ENCODE measurements at regions not wholly inside any gene's neighbourhood (a gene's known extent, or its start where the extent isn't known, plus 50 kb on each side); places are given as distances from the start of the nearest gene placed in this dataset.
A peak's percentile ranks its signal among the peaks of the same experiment; 100 is the strongest.
"Not testable (repeated sequence)": the region's sequence is repeated elsewhere in the genome, so short reads cannot be mapped to it uniquely, and the experiment has no call there.

DNA sequence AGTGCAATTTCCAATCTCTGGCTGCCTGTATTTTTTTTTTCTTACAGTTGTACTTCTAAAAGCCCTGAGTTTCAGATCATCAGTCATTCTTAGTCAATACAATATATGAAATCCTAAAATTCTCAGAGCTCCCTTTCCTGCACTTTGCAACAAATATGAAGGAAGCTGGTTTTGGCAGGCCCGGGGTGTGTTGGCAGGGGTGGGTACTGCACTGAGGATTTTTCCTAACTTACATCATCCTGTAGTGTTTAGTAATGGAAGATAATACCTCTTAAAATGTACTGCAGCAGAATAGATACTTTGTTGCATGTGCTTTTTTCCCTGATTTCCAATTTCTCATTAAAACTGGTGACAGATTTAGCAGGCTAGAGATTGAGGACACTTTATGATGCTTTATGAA, 374.6 kb downstream of the PTH2R start:
- no peak for DNase-seq
- in situ Hi-C loops (cut with HindIII; ENCODE audit: low pct_ligation_motif_present, low pct_unique_long_range_greater_than_20kb, low sequenced_read_pairs) = no loop called here

DNA sequence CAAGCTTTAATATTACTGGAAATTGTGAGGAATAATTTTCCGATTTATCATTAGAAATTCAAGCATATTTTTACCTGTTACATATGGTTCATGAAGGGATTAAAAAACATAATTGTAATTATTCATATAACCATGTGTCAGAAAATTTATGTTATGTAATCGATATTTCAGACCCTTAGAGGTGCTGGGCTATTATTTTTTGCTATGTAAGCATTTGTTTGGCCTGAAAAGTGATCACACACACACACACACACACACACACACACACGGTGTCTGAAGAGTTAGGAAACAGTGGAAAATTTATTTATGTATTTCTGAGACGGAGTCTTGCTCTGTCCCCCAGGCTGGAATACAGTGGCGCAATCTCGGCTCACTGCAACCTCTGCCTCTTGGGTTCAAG, 375.5 kb downstream of the PTH2R start:
- in situ Hi-C loops (cut with HindIII; ENCODE audit: low pct_ligation_motif_present, low pct_unique_long_range_greater_than_20kb, low sequenced_read_pairs) = no loop called here
- DNase-seq = no peak

DNA sequence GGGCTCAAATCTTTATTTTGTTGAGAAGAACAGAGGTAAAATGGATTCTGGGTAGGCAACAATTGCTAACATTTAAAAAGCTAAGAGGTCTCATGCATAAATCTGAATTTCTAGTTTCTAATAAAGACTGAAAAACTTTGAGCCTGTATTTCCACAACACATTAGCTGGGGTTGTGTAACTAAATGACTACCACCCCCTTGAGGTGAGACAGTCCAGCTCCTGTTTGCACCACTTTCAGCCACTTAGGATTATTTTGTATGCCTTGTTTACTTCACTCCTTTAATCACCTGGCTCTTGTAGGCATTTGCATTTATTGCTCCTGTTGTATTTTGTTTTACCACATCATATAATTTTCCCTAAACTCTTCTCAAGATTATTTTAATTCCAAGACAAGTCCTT, 376.6 kb downstream of the PTH2R start:
- in situ Hi-C loops (cut with HindIII; ENCODE audit: low pct_ligation_motif_present, low pct_unique_long_range_greater_than_20kb, low sequenced_read_pairs) = no loop called here
- DNase-seq = no peak

DNA sequence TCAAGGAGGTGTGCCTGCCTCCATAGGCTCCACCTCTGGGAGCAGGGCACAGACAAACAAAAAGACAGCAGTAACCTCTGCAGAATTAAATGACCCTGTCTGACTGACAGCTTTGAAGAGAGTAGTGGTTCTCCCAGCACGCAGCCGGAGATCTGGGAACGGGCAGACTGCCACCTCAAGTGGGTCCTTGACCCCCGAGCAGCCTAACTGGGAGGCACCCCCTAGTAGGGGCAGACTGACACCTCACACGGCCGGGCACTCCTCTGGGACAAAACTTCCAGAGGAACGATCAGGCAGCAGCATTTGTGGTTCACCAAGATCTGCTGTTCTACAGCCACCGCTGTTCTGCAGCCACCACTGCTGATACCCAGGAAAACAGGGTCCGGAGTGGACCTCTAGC, 378.2 kb downstream of the PTH2R start:
- in situ Hi-C loops (cut with HindIII; ENCODE audit: low pct_ligation_motif_present, low pct_unique_long_range_greater_than_20kb, low sequenced_read_pairs) = not testable (repeated sequence)

DNA sequence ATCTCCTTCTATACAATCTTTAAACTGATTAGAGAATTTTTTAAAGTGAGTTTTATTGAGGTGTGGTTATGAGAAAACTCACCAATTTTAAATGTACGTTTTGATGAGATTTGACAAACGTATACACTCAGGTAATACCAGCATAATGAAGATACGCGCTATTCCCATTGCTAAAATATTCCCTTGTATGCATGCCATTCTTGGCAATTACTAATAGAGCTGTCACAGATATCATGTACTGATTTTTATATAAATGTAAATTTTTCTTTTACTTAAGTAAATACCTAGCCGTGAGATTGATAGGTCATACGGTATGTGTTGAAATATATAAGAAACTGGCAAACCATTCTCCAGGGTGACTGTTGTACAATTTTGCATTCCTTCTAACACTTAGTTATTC, 384.7 kb downstream of the PTH2R start:
- in situ Hi-C loops (cut with HindIII; ENCODE audit: low pct_ligation_motif_present, low pct_unique_long_range_greater_than_20kb, low sequenced_read_pairs) = no loop called here
- no peak for DNase-seq

More for the DNA sequence above, 378.2 kb downstream of the PTH2R start:
- DNase-seq = not testable (repeated sequence)

DNA sequence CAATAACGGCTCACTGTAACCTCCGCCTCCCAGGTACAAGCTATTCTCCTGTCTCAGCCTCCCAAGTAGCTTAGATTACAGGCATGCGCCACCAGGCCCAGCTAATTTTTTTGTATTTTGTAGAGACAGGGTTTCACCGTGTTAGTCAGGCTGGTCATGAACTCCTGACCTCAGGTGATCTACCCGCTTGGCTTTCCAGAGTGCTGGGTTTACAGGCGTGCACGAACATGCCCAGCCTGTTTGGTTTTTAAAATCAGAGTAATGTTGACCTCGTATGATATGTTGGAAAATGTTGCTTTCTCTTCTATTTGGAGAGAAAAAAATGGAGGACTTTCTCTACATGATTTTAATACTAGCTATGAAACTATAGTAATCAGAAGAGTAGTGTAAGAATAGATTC, 386.2 kb downstream of the PTH2R start:
- DNase-seq = no peak
- in situ Hi-C loops (cut with HindIII; ENCODE audit: low pct_ligation_motif_present, low pct_unique_long_range_greater_than_20kb, low sequenced_read_pairs) = no loop called here

DNA sequence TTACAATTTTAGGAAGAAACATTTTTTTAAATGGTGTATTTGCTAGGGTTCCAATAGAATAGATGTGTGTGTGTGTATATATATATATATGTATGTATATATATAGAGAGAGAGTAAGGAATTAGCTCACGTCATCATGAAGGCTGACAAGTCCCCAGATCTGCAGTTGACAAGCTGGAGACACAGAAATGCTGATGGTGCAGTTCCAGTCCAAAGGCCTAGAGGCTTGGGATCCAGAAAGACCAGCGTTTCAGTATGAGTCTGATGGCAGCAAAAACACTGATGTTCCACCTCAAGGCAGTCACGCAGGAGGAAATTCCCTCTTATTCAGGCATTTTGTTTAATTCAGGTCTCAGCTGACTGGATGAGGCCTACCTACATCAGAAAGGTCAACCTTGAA, 386.8 kb downstream of the PTH2R start:
- in situ Hi-C loops (cut with HindIII; ENCODE audit: low pct_ligation_motif_present, low pct_unique_long_range_greater_than_20kb, low sequenced_read_pairs) = no loop called here
- DNase-seq = no peak

DNA sequence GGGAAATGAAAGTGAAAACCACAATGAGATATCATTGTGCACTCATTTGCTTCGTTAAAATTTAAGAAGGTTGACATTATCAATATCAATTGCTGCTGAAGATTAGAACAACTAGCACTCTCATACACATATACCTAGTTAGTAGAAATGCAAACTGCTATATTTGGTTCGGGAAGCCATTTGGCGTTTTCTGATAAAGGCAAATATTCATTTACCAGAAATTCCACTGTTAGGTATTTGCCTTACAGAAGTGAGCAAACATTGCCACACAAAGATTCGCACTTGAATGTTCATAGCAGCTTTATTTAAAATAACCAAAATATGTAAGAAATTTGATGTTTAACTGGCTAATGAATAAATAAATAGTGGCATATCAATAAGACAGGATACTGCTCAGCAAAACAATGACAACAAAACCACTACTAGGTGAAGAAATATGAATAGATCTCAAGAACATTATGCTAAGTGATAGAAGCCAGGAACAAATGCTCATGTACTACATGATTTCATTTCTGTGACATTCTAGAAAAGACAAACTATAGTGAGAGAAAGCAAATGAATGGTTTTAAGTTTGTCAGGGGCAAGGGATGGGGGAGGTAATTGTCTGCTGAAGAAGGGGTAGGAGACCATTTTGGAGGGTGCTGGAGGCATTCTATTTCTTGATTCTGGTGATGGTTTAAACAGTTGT, 387.8 kb downstream of the PTH2R start:
- DNase-seq = no peak
- in situ Hi-C loops (cut with HindIII; ENCODE audit: low pct_ligation_motif_present, low pct_unique_long_range_greater_than_20kb, low sequenced_read_pairs) = no loop called here

DNA sequence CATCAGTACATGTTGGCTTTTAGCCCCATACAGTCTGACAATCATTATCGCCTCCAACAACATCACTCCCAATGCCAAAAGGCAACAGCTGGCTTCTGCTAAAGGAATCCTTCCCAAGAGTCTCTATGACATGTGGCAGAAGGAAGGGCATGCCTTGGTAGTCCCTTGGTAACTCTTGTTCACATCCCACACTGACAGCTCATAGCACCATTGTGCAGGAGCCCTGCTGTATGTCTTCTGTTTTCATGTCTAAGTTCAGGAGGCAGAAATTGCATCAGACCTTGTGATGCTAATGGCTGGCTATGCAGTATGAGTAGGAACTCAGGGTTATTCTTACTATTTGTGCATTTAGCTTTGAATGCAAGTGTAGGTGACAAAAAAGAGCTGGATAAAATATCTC, 392.1 kb downstream of the PTH2R start:
- DNase-seq = no peak
- in situ Hi-C loops (cut with HindIII; ENCODE audit: low pct_ligation_motif_present, low pct_unique_long_range_greater_than_20kb, low sequenced_read_pairs) = no loop called here

DNA sequence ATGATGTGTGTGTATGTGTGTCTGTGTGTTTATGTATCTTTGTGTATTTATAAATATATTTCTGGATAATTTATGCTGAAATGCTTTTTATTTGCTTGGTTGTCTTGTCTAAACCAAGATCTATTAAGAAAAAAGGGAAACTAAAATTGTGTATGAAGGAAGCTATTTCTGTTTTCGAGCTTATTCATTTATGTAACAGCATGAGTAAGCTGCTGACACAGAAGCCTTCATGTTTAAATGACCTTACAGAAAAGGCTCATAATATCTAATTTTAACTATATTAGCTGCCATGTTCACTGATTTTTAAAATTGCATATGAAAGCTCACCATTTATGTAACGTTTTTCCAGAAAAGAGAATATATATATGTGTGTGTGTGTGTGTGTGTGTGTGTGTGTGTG, 392.8 kb downstream of the PTH2R start:
- in situ Hi-C loops (cut with HindIII; ENCODE audit: low pct_ligation_motif_present, low pct_unique_long_range_greater_than_20kb, low sequenced_read_pairs) = no loop called here
- no peak for DNase-seq

DNA sequence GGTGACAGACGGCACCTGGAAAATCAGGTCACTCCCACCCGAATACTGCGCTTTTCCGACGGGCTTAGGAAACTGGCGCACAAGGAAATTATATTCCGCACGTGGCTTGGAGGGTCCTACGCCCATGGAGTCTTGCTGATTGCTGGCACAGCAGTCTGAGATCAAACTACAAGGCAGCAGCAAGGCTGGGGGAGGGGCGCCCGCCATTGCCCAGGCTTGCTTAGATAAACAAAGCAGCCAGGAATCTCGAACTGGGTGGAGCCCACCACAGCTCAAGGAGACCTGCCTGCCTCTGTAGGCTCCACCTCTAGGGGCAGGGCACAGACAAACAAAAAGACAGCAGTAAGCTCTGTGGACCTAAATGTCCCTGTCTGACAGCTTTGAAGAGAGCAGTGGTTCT, 394.3 kb downstream of the PTH2R start:
- DNase-seq; in situ Hi-C loops (cut with HindIII; ENCODE audit: low pct_ligation_motif_present, low pct_unique_long_range_greater_than_20kb, low sequenced_read_pairs): not testable (repeated sequence)

DNA sequence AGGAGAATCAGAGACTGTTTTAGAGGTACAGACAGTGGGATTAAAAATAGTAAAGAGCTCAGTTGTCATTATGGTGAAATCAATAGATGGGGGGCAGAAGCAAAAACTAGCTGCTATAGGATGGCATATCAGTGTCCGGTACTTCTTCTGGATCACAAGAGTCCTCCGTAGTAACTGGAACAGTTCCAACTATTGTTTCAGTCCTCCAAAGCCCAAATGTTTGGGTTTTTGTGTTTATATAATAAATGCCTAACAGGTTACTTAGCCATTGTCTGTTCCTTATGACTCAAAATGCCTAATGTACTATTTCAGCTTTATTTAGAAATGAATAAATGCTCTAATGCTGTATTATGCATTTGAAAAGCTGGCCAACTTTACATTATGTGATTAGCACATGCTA, 401.2 kb downstream of the PTH2R start:
- DNase-seq = no peak
- in situ Hi-C loops (cut with HindIII; ENCODE audit: low pct_ligation_motif_present, low pct_unique_long_range_greater_than_20kb, low sequenced_read_pairs) = no loop called here

DNA sequence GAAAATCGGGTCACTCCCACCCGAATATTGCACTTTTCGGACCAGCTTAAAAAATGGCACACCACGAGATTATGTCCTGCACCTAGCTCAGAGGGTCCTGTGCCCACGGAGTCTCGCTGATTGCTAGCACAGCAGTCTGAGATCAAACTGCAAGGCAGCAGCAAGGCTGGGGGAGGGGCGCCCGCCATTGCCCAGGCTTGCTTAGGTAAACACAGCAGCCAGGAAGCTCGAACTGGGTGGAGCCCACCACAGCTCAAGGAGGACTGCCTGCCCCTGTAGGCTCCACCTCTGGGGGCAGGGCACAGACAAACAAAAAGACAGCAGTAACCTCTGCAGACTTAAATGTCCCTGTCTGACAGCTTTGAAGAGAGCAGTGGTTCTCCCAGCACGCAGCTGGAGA, 405.3 kb downstream of the PTH2R start:
- in situ Hi-C loops (cut with HindIII; ENCODE audit: low pct_ligation_motif_present, low pct_unique_long_range_greater_than_20kb, low sequenced_read_pairs); DNase-seq: not testable (repeated sequence)

DNA sequence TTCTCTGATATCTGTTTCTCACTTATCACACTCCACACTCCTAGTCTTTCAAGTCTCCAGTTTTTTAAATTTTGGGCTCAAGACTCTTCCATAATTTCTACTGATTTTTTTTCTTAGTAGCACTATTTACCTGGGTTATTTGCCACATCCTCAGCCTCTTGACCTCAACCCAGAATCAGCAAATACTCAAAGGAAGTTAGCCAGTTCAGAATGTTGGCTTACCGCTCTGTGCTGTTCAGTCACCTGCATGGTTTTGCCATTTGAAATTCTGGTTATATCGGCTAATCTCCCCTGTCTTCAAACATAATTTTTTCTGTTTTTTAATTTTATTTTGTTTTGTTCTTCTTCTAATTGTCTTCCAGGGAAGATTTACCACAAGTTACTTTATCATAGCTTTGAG, 412.6 kb downstream of the PTH2R start:
- no peak for DNase-seq
- in situ Hi-C loops (cut with HindIII; ENCODE audit: low pct_ligation_motif_present, low pct_unique_long_range_greater_than_20kb, low sequenced_read_pairs) = no loop called here

DNA sequence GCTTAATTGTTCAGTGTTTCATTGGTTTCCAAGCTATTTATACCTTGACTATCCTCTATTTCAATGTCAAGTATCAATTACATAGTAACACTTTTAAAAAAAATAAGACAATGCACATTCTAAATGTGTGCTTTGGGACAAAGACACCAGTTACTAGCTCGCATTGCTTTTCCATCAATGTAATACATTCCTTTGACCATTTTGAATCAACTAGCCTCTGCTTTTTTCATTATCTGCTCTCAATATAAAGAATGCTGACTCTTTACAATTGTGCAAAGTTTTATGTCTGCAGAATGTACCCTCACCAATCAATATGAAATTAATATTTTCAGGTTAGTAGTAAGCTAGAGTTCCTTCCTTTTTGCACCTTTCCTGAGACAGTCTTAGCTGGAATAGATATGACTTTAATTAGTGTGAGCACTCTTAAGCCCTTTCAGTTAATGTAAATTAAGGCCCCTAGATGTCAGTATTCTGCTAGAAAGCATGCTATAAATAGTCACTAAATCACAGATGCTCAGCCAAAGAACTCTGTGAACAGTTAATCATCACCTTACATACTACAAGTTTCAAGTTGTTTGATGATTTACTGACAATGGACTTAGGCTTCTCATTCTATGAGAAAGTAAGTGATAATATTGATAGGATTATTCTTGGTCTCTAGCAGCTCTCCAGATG, 413.6 kb downstream of the PTH2R start:
- DNase-seq = peak; percentile 56
- in situ Hi-C loops (cut with HindIII; ENCODE audit: low pct_ligation_motif_present, low pct_unique_long_range_greater_than_20kb, low sequenced_read_pairs) = no loop called here

DNA sequence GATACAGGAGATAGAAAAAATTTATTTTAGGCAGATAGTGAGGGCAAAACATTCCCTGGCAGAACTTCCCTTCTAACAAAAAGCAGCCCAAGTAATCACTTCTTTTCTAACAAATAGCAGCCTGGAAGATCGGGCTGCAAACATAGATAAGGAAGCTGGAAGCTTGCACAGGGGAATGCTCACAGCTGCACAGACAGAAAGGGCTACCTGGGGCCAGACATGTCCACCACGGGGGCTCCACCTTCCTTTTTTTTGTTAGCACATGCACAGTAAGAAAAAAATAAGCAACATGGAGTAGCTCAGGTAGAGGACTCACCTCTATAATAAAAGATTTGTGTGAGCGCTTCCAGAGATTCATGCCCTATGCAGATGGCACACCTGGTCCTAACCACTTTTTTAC, 420.5 kb downstream of the PTH2R start:
- no peak for DNase-seq
- in situ Hi-C loops (cut with HindIII; ENCODE audit: low pct_ligation_motif_present, low pct_unique_long_range_greater_than_20kb, low sequenced_read_pairs) = no loop called here

DNA sequence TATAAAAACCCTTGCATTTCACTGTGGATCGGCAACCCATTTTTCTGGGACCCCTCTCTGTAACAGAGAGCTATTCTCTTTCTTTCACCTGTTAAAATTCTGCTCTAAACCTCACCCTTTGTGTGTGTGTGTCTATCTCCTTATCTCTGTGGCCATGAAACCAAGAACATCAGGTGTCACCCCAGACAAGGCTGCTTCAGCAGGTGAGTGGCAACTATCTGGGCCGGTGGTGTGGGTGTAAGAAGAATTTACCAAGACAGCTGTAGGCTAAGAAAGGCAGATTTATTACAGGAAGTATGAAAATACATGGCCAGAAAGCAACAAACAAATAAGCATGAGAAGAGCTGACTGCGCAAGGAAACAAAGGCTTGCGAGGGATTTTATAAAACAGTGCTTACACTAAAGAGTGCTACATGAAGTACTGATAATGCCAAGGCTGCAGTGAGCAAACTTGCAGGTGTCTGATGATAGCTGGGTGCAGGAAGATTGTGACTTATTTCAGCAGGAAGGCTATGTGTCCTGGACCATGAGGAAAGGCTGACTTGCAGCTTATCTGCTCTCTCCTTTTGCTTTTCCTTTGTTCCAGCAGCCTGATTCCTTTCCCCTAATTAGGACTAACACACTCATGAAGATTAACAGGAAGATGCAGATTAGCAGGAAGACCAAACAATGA, 421.1 kb downstream of the PTH2R start:
- in situ Hi-C loops (cut with HindIII; ENCODE audit: low pct_ligation_motif_present, low pct_unique_long_range_greater_than_20kb, low sequenced_read_pairs) = no loop called here
- no peak for DNase-seq

DNA sequence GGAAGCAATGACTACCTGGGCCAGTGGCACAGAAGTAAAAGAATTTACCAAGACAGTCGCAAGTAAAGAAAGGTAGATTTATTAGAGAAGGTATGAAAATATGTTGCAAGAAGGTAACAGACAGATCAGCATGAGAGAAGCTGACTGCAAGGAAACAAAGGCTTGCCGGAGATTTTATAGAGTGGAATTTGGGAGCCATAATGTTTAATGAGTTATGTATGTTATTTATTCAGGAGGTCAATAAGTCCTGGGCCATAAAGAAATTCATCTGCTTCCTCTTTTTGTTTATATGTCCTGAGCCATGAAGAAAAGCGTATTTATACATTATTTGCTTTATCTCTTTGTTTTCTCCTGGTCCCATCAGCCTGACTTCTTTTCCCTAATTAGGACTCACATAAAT, 423.6 kb downstream of the PTH2R start:
- in situ Hi-C loops (cut with HindIII; ENCODE audit: low pct_ligation_motif_present, low pct_unique_long_range_greater_than_20kb, low sequenced_read_pairs) = no loop called here
- DNase-seq = no peak

DNA sequence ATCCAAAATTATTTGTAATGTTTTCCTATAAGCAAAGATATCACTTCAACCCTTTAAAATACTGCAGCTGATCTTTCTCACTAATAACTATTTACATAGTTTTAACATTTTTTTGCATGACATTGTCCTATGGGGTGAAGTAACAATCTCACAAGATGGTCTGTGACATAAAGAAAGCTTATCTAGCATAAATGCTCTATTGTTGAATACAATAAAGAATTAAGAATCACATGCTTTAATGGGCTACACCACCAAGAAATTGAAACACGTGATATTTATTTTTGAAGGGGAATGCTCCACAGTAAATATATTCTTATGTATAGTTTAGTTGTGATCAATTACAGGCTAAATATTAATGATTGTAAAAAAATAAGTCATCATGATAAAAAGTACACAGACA, 441.1 kb downstream of the PTH2R start:
- in situ Hi-C loops (cut with HindIII; ENCODE audit: low pct_ligation_motif_present, low pct_unique_long_range_greater_than_20kb, low sequenced_read_pairs) = no loop called here
- no peak for DNase-seq

DNA sequence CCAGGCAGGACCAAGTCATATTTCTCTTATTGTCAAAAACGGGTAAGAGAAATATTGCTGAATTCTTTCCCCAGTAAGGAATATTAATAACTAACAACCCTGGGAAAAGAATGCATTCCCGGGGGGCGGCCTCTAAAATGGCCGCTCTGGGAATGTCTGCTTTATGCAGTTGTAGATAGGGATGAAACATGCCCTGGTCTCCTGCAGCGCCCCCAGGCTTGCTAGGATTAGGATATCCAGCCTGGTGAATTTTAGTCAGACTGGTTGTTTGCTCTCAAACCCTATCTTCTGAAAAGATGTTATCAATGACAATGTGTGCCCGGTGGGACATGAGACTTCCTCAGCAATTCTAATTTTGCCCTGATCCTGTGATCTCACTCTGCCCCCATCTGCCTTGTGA, 448.1 kb downstream of the PTH2R start:
- in situ Hi-C loops (cut with HindIII; ENCODE audit: low pct_ligation_motif_present, low pct_unique_long_range_greater_than_20kb, low sequenced_read_pairs) = no loop called here
- DNase-seq = no peak
